ENCODE measurements at regions not wholly inside any gene's neighbourhood (a gene's known extent, or its start where the extent isn't known, plus 50 kb on each side); places are given as distances from the start of the nearest gene placed in this dataset.

- ChIA-PET CTCF (no interaction called here), POLR2A (no interaction called here)
- Histone ChIP-seq H3K9me3 (ENCODE audit: control extremely low read depth in 1 of 5, control insufficient read depth in 4 of 5, insufficient read depth in 2 of 5, low read depth in 1 of 5, low read length in 4 of 5) (no peaks in the 10 kb centered on the region), H3K36me3 (ENCODE audit: control insufficient read depth in 4 of 4, insufficient read depth in 4 of 4, low read length in 3 of 4) (no peaks in the 10 kb centered on the region), H3K4me1 (ENCODE audit: control extremely low read depth in 1 of 4, control insufficient read depth in 4 of 4, insufficient read depth in 4 of 4, low read length in 3 of 4) (no peaks in the 10 kb centered on the region), H3K27me3 (replicated peaks in 2 of 5; ENCODE audit: control insufficient read depth in 4 of 5, insufficient read depth in 5 of 5, low read length in 4 of 5) (no peaks in the 10 kb centered on the region), H3K27ac (ENCODE audit: insufficient read depth in 1 of 2, low read depth in 1 of 2, low read length in 2 of 2, poor library complexity in 1 of 2, severe bottlenecking in 2 of 2) (no peak overlapping the region), H3K4me3 (ENCODE audit: control insufficient read depth in 1 of 7, extremely low read depth in 1 of 7, insufficient read depth in 4 of 7, low read depth in 2 of 7, low read length in 6 of 7) (no peak overlapping the region)
- no peak for DNase-seq
- WGBS (ENCODE audit: insufficient coverage) = no CpG with 5 or more reads among the region's 2 CpGs
These were observed 409.9 kb upstream of the LUZP2 start for GRCh38 chr11:24086921-24087320.

- Histone ChIP-seq H3K36me3 (ENCODE audit: control insufficient read depth in 4 of 4, insufficient read depth in 4 of 4, low read length in 3 of 4) (no peaks in the 10 kb centered on the region), H3K4me3 (ENCODE audit: control insufficient read depth in 1 of 7, extremely low read depth in 1 of 7, insufficient read depth in 4 of 7, low read depth in 2 of 7, low read length in 6 of 7) (no peak overlapping the region), H3K9me3 (ENCODE audit: control extremely low read depth in 1 of 5, control insufficient read depth in 4 of 5, insufficient read depth in 2 of 5, low read depth in 1 of 5, low read length in 4 of 5) (no peaks in the 10 kb centered on the region), H3K27ac (ENCODE audit: insufficient read depth in 1 of 2, low read depth in 1 of 2, low read length in 2 of 2, poor library complexity in 1 of 2, severe bottlenecking in 2 of 2) (no peak overlapping the region), H3K27me3 (replicated peaks in 2 of 5; ENCODE audit: control insufficient read depth in 4 of 5, insufficient read depth in 5 of 5, low read length in 4 of 5) (no peaks in the 10 kb centered on the region), H3K4me1 (ENCODE audit: control extremely low read depth in 1 of 4, control insufficient read depth in 4 of 4, insufficient read depth in 4 of 4, low read length in 3 of 4) (no peaks in the 10 kb centered on the region)
- WGBS (ENCODE audit: insufficient coverage) = 100% methylated on average over 1 of the region's 2 CpGs
- ChIA-PET CTCF (no interaction called here), POLR2A (no interaction called here)
- DNase-seq = no peak
These were observed 405.3 kb upstream of the LUZP2 start for GRCh38 chr11:24091594-24091993.

- no peak overlapping the region for H3K4me3 ChIP-seq (ENCODE audit: control insufficient read depth in 1 of 7, extremely low read depth in 1 of 7, insufficient read depth in 4 of 7, low read depth in 2 of 7, low read length in 6 of 7)
- 100% methylated on average over 2 of the region's 2 CpGs for WGBS (ENCODE audit: insufficient coverage)
- H3K27ac ChIP-seq (ENCODE audit: insufficient read depth in 1 of 2, low read depth in 1 of 2, low read length in 2 of 2, poor library complexity in 1 of 2, severe bottlenecking in 2 of 2) = no peak overlapping the region
- no peaks in the 10 kb centered on the region for H3K36me3 ChIP-seq (ENCODE audit: control insufficient read depth in 4 of 4, insufficient read depth in 4 of 4, low read length in 3 of 4)
- no peaks in the 10 kb centered on the region for H3K4me1 ChIP-seq (ENCODE audit: control extremely low read depth in 1 of 4, control insufficient read depth in 4 of 4, insufficient read depth in 4 of 4, low read length in 3 of 4)
- CTCF ChIA-PET = no interaction called here
- no peaks in the 10 kb centered on the region for H3K9me3 ChIP-seq (ENCODE audit: control extremely low read depth in 1 of 5, control insufficient read depth in 4 of 5, insufficient read depth in 2 of 5, low read depth in 1 of 5, low read length in 4 of 5)
- no peak for DNase-seq
- POLR2A ChIA-PET = no interaction called here
- no peaks in the 10 kb centered on the region for H3K27me3 ChIP-seq (replicated peaks in 2 of 5; ENCODE audit: control insufficient read depth in 4 of 5, insufficient read depth in 5 of 5, low read length in 4 of 5)
These were observed 403.5 kb upstream of the LUZP2 start for GRCh38 chr11:24093375-24093774.

GRCh38 chr11:24108609-24109008 lies 388.2 kb upstream of the LUZP2 start:
- ChIA-PET CTCF (no interaction called here), POLR2A (interaction anchor here (0.6 kb wide), 1 partner anchor 838 kb away, joined by 3 read pairs; no protein-coding TSS in a partner anchor)
- Histone ChIP-seq H3K4me3 (ENCODE audit: control insufficient read depth in 1 of 7, extremely low read depth in 1 of 7, insufficient read depth in 4 of 7, low read depth in 2 of 7, low read length in 6 of 7) (no peak overlapping the region), H3K36me3 (ENCODE audit: control insufficient read depth in 4 of 4, insufficient read depth in 4 of 4, low read length in 3 of 4) (no peaks in the 10 kb centered on the region), H3K4me1 (ENCODE audit: control extremely low read depth in 1 of 4, control insufficient read depth in 4 of 4, insufficient read depth in 4 of 4, low read length in 3 of 4) (no peaks in the 10 kb centered on the region), H3K27ac (ENCODE audit: insufficient read depth in 1 of 2, low read depth in 1 of 2, low read length in 2 of 2, poor library complexity in 1 of 2, severe bottlenecking in 2 of 2) (no peak overlapping the region), H3K9me3 (ENCODE audit: control extremely low read depth in 1 of 5, control insufficient read depth in 4 of 5, insufficient read depth in 2 of 5, low read depth in 1 of 5, low read length in 4 of 5) (peaks cover 0 to 4% (median 4%) of the 10 kb centered on the region in 5 experiments), H3K27me3 (replicated peaks in 2 of 5; ENCODE audit: control insufficient read depth in 4 of 5, insufficient read depth in 5 of 5, low read length in 4 of 5) (no peaks in the 10 kb centered on the region)
- WGBS (ENCODE audit: insufficient coverage) = 93% methylated on average over 3 of the region's 3 CpGs
- no peak for DNase-seq

- H3K27ac ChIP-seq (ENCODE audit: insufficient read depth in 1 of 2, low read depth in 1 of 2, low read length in 2 of 2, poor library complexity in 1 of 2, severe bottlenecking in 2 of 2) = no peak overlapping the region
- H3K36me3 ChIP-seq (ENCODE audit: control insufficient read depth in 4 of 4, insufficient read depth in 4 of 4, low read length in 3 of 4) = no peaks in the 10 kb centered on the region
- no peak for DNase-seq
- no peaks in the 10 kb centered on the region for H3K4me1 ChIP-seq (ENCODE audit: control extremely low read depth in 1 of 4, control insufficient read depth in 4 of 4, insufficient read depth in 4 of 4, low read length in 3 of 4)
- CTCF ChIA-PET = interaction anchor here (0.8 kb wide), 1 partner anchor 18 kb away, joined by 3 read pairs; no protein-coding TSS in a partner anchor
- 100% methylated on average over 1 of the region's 3 CpGs for WGBS (ENCODE audit: insufficient coverage)
- H3K4me3 ChIP-seq (ENCODE audit: control insufficient read depth in 1 of 7, extremely low read depth in 1 of 7, insufficient read depth in 4 of 7, low read depth in 2 of 7, low read length in 6 of 7) = no peak overlapping the region
- no peaks in the 10 kb centered on the region for H3K27me3 ChIP-seq (replicated peaks in 2 of 5; ENCODE audit: control insufficient read depth in 4 of 5, insufficient read depth in 5 of 5, low read length in 4 of 5)
- no peaks in the 10 kb centered on the region for H3K9me3 ChIP-seq (ENCODE audit: control extremely low read depth in 1 of 5, control insufficient read depth in 4 of 5, insufficient read depth in 2 of 5, low read depth in 1 of 5, low read length in 4 of 5)
- POLR2A ChIA-PET = no interaction called here
These were observed 374.6 kb upstream of the LUZP2 start for GRCh38 chr11:24122291-24122690.

GRCh38 chr11:24124876-24125275 lies 372.0 kb upstream of the LUZP2 start:
- H3K9me3 ChIP-seq (ENCODE audit: control extremely low read depth in 1 of 5, control insufficient read depth in 4 of 5, insufficient read depth in 2 of 5, low read depth in 1 of 5, low read length in 4 of 5) = no peaks in the 10 kb centered on the region
- no peak overlapping the region for H3K4me3 ChIP-seq (ENCODE audit: control insufficient read depth in 1 of 7, extremely low read depth in 1 of 7, insufficient read depth in 4 of 7, low read depth in 2 of 7, low read length in 6 of 7)
- DNase-seq = no peak
- ChIA-PET CTCF (interaction anchor here (0.7 kb wide), 1 partner anchor 30 kb away, joined by 3 read pairs; no protein-coding TSS in a partner anchor), POLR2A (no interaction called here)
- H3K36me3 ChIP-seq (ENCODE audit: control insufficient read depth in 4 of 4, insufficient read depth in 4 of 4, low read length in 3 of 4) = no peaks in the 10 kb centered on the region
- 95% methylated on average over 2 of the region's 4 CpGs for WGBS (ENCODE audit: insufficient coverage)
- H3K27ac ChIP-seq (ENCODE audit: insufficient read depth in 1 of 2, low read depth in 1 of 2, low read length in 2 of 2, poor library complexity in 1 of 2, severe bottlenecking in 2 of 2) = no peak overlapping the region
- no peaks in the 10 kb centered on the region for H3K27me3 ChIP-seq (replicated peaks in 2 of 5; ENCODE audit: control insufficient read depth in 4 of 5, insufficient read depth in 5 of 5, low read length in 4 of 5)
- no peaks in the 10 kb centered on the region for H3K4me1 ChIP-seq (ENCODE audit: control extremely low read depth in 1 of 4, control insufficient read depth in 4 of 4, insufficient read depth in 4 of 4, low read length in 3 of 4)

GRCh38 chr11:24131698-24132097 lies 365.2 kb upstream of the LUZP2 start:
- ChIA-PET CTCF (no interaction called here), POLR2A (no interaction called here)
- Histone ChIP-seq H3K27me3 (replicated peaks in 2 of 5; ENCODE audit: control insufficient read depth in 4 of 5, insufficient read depth in 5 of 5, low read length in 4 of 5) (no peaks in the 10 kb centered on the region), H3K27ac (ENCODE audit: insufficient read depth in 1 of 2, low read depth in 1 of 2, low read length in 2 of 2, poor library complexity in 1 of 2, severe bottlenecking in 2 of 2) (no peak overlapping the region), H3K9me3 (ENCODE audit: control extremely low read depth in 1 of 5, control insufficient read depth in 4 of 5, insufficient read depth in 2 of 5, low read depth in 1 of 5, low read length in 4 of 5) (no peaks in the 10 kb centered on the region), H3K4me3 (ENCODE audit: control insufficient read depth in 1 of 7, extremely low read depth in 1 of 7, insufficient read depth in 4 of 7, low read depth in 2 of 7, low read length in 6 of 7) (no peak overlapping the region), H3K36me3 (ENCODE audit: control insufficient read depth in 4 of 4, insufficient read depth in 4 of 4, low read length in 3 of 4) (no peaks in the 10 kb centered on the region), H3K4me1 (ENCODE audit: control extremely low read depth in 1 of 4, control insufficient read depth in 4 of 4, insufficient read depth in 4 of 4, low read length in 3 of 4) (no peaks in the 10 kb centered on the region)
- 100% methylated on average over 3 of the region's 8 CpGs for WGBS (ENCODE audit: insufficient coverage)
- no peak for DNase-seq
